ENCODE measurements at regions not wholly inside any gene's neighbourhood (a gene's known extent, or its start where the extent isn't known, plus 50 kb on each side); places are given as distances from the start of the nearest gene placed in this dataset.
"Not testable (repeated sequence)": the region's sequence is repeated elsewhere in the genome, so short reads cannot be mapped to it uniquely, and the experiment has no call there.

GRCh38 chr2:224650815-224651439 lies 65.2 kb downstream of the CCDC195 start:
- Histone ChIP-seq H3K9me3 (no peaks in the 10 kb centered on the region), H3K27me3 (no peaks in the 10 kb centered on the region), H3K4me3 (no peak overlapping the region), H3K4me1 (no peaks in the 10 kb centered on the region), H3K27ac (no peak overlapping the region), H3K36me3 (replicated peaks in 1 of 2; ENCODE audit: insufficient read depth in 1 of 2, low read depth in 2 of 2) (no peaks in the 10 kb centered on the region)
- intact Hi-C loops (cut with DNase I), result loop anchor here (5.0 kb wide), 1 partner anchor 294 kb away; no protein-coding TSS in a partner anchor
- ATAC-seq (peak; percentile 74), DNase-seq (peak in 1 of 4 donors; percentile 27)
- TF ChIP-seq POLR2A (IDR thresholded peaks at IDR 0.05) (no peak), CTCF (IDR thresholded peaks at IDR 0.05) (peak; percentile 47 to 81 (median 75))
- WGBS, 2 donors, result 5 to 7% methylated on average over 6 of the region's 6 CpGs

GRCh38 chr2:224647684-224648083 lies 62.5 kb upstream of the CUL3 start:
- H3K4me3 ChIP-seq; ATAC-seq; H3K9me3 ChIP-seq; H3K4me1 ChIP-seq; H3K27ac ChIP-seq; H3K27me3 ChIP-seq; DNase-seq; H3K36me3 ChIP-seq (replicated peaks in 1 of 2; ENCODE audit: insufficient read depth in 1 of 2, low read depth in 2 of 2); intact Hi-C loops (cut with DNase I): not testable (repeated sequence)
- whole genome bisulfite sequencing, 2 donors, result 80 to 85% methylated on average over 11 of the region's 11 CpGs

GRCh38 chr2:224646242-224646846 lies 61.2 kb upstream of the CUL3 start:
- TF ChIP-seq POLR2A (IDR thresholded peaks at IDR 0.05) (no peak), CTCF (IDR thresholded peaks at IDR 0.05) (peak in 4 of 7 experiments; percentile 9 to 47 (median 40))
- Histone ChIP-seq H3K27ac (no peak overlapping the region), H3K4me1 (no peaks in the 10 kb centered on the region), H3K4me3 (no peak overlapping the region), H3K36me3 (replicated peaks in 1 of 2; ENCODE audit: insufficient read depth in 1 of 2, low read depth in 2 of 2) (no peaks in the 10 kb centered on the region), H3K9me3 (no peaks in the 10 kb centered on the region), H3K27me3 (no peaks in the 10 kb centered on the region)
- no peak for ATAC-seq
- 49 to 52% methylated on average over 9 of the region's 9 CpGs for WGBS, 2 donors
- intact Hi-C loops (cut with DNase I), result no loop called here
- DNase-seq, result no peak

GRCh38 chr2:224645722-224646121 lies 60.6 kb upstream of the CUL3 start:
- Histone ChIP-seq H3K4me3 (no peak overlapping the region), H3K27ac (no peak overlapping the region), H3K27me3 (no peaks in the 10 kb centered on the region), H3K4me1 (no peaks in the 10 kb centered on the region), H3K36me3 (replicated peaks in 1 of 2; ENCODE audit: insufficient read depth in 1 of 2, low read depth in 2 of 2) (no peaks in the 10 kb centered on the region), H3K9me3 (no peaks in the 10 kb centered on the region)
- TF ChIP-seq POLR2A (IDR thresholded peaks at IDR 0.05) (no peak), CTCF (IDR thresholded peaks at IDR 0.05) (no peak)
- intact Hi-C loops (cut with DNase I), result no loop called here
- 30 to 31% methylated on average over 4 of the region's 4 CpGs for WGBS, 2 donors
- ATAC-seq (peak; percentile 27), DNase-seq (no peak)

- DNase-seq (no peak), ATAC-seq (no peak)
- Histone ChIP-seq H3K4me1 (no peaks in the 10 kb centered on the region), H3K36me3 (replicated peaks in 1 of 2; ENCODE audit: insufficient read depth in 1 of 2, low read depth in 2 of 2) (no peaks in the 10 kb centered on the region), H3K4me3 (no peak overlapping the region), H3K27ac (no peak overlapping the region), H3K9me3 (no peaks in the 10 kb centered on the region), H3K27me3 (no peaks in the 10 kb centered on the region)
- WGBS, 2 donors, result 74 to 86% methylated on average over 4 of the region's 4 CpGs
- no peak for TF ChIP-seq CTCF (IDR thresholded peaks at IDR 0.05)
- no peak for TF ChIP-seq POLR2A (IDR thresholded peaks at IDR 0.05)
- intact Hi-C loops (cut with DNase I), result no loop called here
These were observed 55.5 kb upstream of the CUL3 start for GRCh38 chr2:224640679-224641078.

All from body of pancreas (tissue), 4 donors.